GM06990 (cell line): ENCODE measurements at regions not wholly inside any gene's neighbourhood (a gene's known extent, or its start where the extent isn't known, plus 50 kb on each side); places are given as distances from the start of the nearest gene placed in this dataset.

ENCODE experiments used
- DNase-seq: peaks from one replicate; pipeline ENCODE4 v3.0.0-alpha.2; 2011; ENCODE audit not compliant: insufficient read length; ENCODE audit errors: extremely low read depth
- H3K27me3 ChIP-seq: replicated peaks from 2 replicates; pipeline ENCODE4 v1.6.0; 2011; ENCODE audit warnings: low read length; ENCODE audit not compliant: control insufficient read depth, insufficient read depth
- H3K36me3 ChIP-seq: 2 replicates; pipeline ENCODE4 v1.5.1; 2011; ENCODE audit warnings: low read length; ENCODE audit not compliant: control insufficient read depth, insufficient read depth
- H3K4me3 ChIP-seq: replicated peaks from 2 replicates; pipeline ENCODE4 v1.5.1; 2011; ENCODE audit warnings: low read depth, mild to moderate bottlenecking, control low read depth, low read length
- CTCF ChIP-seq: IDR thresholded peaks from 2 replicates; pipeline ENCODE4 v1.5.1; 2011; ENCODE audit warnings: low read length, control low read depth, mild to moderate bottlenecking, inconsistent platforms; ENCODE audit not compliant: insufficient read depth, poor library complexity, severe bottlenecking

DNA sequence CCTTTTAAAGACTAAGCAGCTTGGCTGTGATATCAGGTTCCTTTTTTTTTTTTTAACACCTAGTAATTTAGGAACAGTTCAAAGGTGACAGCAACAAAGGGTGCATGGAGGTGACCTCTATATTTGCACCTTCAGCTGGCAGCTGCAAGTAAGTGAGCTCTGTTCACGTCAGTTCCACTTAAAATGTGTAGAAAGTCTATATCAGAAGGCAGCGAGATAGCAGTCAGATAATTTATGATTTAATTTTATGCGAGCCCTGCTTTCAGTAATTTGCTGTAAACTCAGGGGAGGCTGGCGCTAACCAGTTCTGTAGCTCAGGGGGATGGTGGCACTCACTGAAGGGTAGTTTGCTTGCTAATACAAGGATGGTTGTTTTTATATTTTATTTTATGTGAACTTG is 602.8 kb upstream of the MMS22L start:
- Histone ChIP-seq H3K36me3 (no peaks in the 10 kb centered on the region), H3K4me3 (no peak overlapping the region), H3K27me3 (no peaks in the 10 kb centered on the region)

DNA sequence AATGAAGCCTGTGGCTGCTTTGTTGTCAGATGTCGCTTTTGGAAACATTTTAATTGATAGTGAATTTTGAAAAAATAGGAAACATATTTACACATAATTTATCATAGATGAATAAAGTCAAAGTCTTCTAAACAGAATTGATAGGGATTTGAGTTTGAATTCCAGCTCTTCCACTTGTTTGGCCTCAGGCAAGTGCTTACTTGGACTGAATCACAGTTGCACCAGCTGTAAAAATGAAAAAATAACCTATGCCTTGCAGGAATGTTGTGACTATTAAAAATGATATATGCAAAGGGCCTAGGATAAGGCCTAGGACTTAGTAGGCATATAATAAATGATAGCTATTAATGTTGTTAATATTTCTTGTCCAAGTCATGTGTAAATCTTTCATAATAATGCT is 618.5 kb upstream of the MMS22L start:
- no peak for TF ChIP-seq CTCF
- Histone ChIP-seq H3K36me3 (no peaks in the 10 kb centered on the region), H3K27me3 (no peaks in the 10 kb centered on the region), H3K4me3 (no peak overlapping the region)
- no peak for DNase-seq

More for the DNA sequence above, 602.8 kb upstream of the MMS22L start:
- DNase-seq: no peak
- TF ChIP-seq CTCF: no peak

GRCh38 chr6:97909380-97909779 is 626.4 kb upstream of the MMS22L start:
- TF ChIP-seq CTCF: no peak
- no peaks in the 10 kb centered on the region for H3K36me3 ChIP-seq
- DNase-seq: no peak
- H3K27me3 ChIP-seq: no peaks in the 10 kb centered on the region
- no peak overlapping the region for H3K4me3 ChIP-seq

DNA sequence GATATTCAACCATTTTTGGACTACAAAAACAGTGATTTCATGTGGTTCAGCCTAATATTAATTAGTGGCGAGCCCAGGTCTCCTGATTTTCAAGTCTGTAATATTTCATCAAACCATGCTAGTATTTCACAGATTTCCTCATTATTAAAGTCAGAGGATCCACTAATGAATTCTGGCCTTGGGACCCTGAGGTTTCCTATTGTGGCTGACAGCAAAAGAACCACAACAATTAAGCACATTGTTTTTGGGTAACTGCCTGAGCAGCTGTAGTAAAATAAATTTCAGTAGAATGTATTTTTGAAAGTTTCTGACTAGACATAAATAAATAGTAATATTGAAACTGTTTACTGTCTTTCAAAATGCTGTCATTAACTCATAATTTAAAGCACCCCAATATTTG is 630.7 kb upstream of the MMS22L start:
- no peak for DNase-seq
- no peaks in the 10 kb centered on the region for H3K27me3 ChIP-seq
- H3K36me3 ChIP-seq: no peaks in the 10 kb centered on the region
- H3K4me3 ChIP-seq: no peak overlapping the region
- no peak for TF ChIP-seq CTCF

DNA sequence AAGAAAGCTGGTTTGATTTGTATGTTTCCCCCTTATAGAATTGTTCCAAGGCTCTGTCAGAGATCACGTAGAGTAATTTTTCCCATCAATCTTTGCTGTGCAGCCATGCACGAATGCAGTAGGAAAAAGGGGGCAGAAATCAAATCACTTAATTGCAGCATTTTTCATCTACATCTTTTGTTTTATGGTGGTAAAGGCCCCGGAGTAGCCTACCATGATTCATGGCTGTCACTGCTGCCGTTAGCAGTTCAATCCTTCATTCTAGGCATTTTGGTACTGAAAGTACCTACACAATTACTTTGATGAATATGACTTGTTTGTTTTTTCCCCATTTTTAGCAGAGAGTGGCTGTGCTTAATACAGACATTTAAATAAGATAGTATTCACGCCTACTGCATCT is 631.9 kb upstream of the MMS22L start:
- no peak for DNase-seq
- no peaks in the 10 kb centered on the region for H3K27me3 ChIP-seq
- H3K36me3 ChIP-seq: no peaks in the 10 kb centered on the region
- no peak for TF ChIP-seq CTCF
- H3K4me3 ChIP-seq: no peak overlapping the region

- Histone ChIP-seq H3K27me3 (no peaks in the 10 kb centered on the region), H3K36me3 (no peaks in the 10 kb centered on the region), H3K4me3 (no peak overlapping the region)
- no peak for TF ChIP-seq CTCF
- no peak for DNase-seq
Observed at GRCh38 chr6:97915537-97915936, 632.5 kb upstream of the MMS22L start.
